ENCODE measurements at regions not wholly inside any gene's neighbourhood (a gene's known extent, or its start where the extent isn't known, plus 50 kb on each side); places are given as distances from the start of the nearest gene placed in this dataset.
A peak's percentile ranks its signal among the peaks of the same experiment; 100 is the strongest.
"Not testable (repeated sequence)": the region's sequence is repeated elsewhere in the genome, so short reads cannot be mapped to it uniquely, and the experiment has no call there.

DNA sequence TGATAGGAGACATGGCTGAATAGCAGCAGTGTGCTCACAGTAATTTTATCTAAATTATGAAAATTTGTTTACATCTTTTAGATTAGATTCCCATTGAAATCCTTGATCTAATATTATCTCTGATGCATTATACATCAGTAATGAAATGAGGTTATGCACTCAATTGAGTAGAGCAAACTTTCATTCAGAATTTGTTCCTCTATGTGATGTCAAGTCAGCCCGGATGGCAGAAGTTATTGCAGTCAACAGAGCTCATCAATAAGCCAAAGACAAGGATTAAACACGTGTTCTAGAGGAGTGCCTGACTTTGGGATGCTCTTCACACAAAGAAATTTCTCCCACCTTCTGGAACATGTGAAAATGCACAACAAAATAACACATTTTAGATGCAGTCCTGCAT lies 688.8 kb downstream of the TMEM121 start:
- no peak for DNase-seq (ENCODE audit: low read depth in 2 of 3, low spot score in 1 of 3)

DNA sequence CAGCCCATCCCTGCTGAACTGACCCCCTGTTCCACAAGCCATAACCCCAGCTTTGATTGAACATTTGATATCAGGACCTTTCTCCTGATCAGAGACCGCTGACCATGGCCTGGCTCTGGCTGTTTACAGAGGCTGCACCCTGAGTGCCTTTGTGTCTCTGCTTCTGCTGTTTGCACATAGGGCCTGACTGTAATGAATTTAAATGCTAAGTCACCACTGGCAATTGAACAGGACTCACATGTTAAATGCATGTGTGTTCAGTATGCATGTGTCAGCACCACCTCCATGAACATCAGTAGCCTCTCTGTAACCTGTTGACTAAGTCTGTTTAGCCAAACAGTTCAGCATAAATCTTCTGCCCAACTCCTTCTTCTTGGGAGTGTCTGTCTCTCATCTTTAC lies 690.3 kb downstream of the TMEM121 start:
- DNase-seq (ENCODE audit: low read depth in 2 of 3, low spot score in 1 of 3) = no peak

DNA sequence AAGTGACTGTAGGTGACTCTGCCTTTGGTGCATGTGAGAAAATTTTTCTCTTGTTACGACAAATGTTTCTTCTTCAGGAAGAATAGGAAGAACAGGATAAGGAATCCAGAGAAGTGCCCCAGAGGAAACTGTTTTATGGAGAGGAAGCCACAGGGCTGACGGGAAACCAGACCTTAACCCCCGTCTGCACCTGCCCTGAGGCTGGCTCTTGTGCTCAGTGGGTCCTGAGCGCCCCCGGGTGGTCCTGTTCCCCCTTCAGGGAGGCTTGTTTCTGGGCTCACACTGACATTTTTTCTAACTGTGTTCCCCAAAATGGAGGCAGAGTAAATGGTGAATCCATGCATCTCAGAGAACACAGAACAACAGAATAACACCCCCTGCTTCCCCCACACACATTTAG lies 691.8 kb downstream of the TMEM121 start:
- no peak for DNase-seq (ENCODE audit: low read depth in 2 of 3, low spot score in 1 of 3)

DNA sequence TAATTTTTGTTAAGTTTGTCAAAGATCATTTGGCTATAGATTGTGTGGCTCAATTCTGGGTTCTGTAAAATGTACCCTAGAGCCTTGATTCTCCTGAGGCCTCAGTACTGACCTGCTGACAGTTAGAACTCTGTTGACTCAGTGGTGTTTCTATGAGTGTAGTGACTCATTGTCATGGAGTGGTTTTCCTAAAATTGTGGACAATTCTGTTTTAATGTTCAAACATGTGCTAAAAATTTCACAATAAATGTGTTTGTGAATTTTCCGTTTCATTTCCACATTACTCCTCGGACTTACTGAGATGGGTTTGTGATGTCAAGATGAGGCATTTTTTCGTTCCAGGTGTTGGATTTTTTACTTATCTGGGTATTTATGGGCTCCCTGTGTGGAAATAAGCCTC lies 695.9 kb downstream of the TMEM121 start:
- DNase-seq (ENCODE audit: low read depth in 2 of 3, low spot score in 1 of 3) = no peak

DNA sequence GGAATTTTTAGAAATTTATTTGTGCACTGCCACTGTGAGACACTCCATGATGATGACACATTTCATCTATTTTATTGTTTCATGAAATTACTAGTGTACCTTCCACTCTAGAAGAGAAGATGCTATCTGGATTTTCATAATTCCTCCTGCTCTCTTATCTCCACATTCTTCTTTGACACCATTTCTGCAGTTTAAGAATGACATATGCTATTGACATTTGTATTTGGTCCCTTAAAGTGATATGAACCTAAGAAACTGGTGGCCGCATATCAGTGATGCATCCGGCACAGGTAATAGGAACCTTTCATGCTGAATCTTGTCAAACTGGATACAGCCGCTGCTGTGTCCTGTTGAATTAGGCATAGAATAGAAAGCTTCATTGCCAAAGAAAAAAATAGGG lies 696.3 kb downstream of the TMEM121 start:
- DNase-seq (ENCODE audit: low read depth in 2 of 3, low spot score in 1 of 3) = no peak

DNA sequence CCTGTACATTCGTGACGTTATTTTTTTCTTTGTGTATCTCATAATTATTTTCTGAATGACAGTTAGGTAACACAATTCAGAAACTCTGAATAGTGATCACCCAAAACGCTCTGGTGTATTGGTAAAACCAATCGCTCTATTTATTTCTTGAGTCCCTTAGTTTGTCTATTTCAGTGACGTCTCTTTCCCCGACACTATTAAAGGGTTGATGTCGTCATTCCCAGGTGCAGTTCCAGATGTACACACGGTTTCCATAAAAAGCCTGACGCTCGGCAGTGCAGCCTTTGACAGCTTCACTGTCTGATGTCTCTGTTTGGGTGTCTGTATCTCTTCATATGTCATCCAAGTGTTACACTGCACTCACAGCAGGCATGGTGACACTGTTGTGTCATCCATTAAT lies 701.4 kb downstream of the TMEM121 start:
- no peak for DNase-seq (ENCODE audit: low read depth in 2 of 3, low spot score in 1 of 3)

DNA sequence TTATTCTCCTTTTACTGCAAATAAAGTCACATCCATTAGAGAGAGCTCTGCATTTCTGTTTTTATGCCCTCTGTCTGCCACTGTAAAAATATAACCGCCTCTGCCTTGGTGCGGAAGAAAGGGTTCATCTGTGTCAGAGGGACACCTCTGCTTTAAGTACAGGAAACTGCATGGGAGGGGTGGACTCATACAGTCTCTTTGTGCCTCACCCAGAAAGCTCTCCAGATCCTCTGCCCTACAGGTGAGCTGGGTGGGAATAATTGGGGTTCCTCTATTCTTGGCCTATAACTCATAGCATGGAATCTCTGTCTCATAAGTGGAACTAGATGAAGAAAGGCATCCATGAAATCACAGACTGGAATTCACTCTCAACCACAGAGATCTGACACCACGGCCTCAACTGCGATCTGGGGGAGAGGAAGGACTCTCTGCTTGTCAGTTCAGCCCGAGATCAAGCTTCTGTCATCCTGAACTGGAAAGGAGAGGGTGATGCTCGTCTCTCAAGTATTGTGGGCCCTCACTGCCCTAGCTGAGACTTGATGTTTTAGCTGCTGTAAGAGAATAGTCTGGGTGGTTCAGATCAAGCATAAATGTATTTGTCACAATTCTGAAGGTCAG lies 702.3 kb downstream of the TMEM121 start:
- peak in 2 of 3 donors; percentile 14 to 28 for DNase-seq (ENCODE audit: low read depth in 2 of 3, low spot score in 1 of 3)

DNA sequence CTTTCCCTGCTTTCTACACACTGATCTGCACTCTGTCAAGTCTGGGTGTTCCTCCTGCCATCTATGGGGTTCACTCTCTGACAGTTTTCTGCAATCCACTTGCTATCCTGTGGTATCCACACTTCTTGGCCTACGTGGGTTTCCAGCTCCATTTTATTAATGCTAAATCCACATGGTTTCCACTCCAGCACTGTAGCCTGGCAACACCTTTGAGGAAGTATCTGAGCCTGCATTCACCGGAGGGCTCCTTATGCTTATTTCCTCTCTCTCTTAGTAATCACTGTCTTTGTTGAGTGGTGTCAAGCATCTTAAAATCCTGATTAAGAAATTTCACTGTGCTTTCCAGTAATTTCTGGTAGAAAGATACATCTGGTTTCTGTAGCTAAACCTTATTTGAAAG lies 703.7 kb downstream of the TMEM121 start:
- DNase-seq (ENCODE audit: low read depth in 2 of 3, low spot score in 1 of 3) = no peak

DNA sequence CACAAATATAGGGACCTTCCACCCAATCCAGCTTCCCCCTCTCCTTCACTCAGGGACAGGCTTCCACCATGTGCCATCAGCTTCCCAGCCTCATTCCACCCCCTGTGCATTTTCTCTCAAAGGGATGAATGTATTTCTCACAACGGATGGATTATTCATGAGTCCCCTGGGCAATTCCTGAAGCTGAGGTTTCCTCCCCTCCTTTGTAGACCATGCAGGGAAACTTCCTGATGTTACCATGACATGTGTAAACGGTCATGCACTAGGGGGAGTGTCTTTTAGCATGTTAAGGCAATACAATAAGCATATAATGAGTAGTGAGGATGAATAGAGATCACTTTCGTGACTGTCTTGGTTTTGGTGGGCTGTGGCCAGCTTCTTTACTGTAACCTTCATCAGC lies 706.8 kb downstream of the TMEM121 start:
- DNase-seq (ENCODE audit: low read depth in 2 of 3, low spot score in 1 of 3) = not testable (repeated sequence)

DNA sequence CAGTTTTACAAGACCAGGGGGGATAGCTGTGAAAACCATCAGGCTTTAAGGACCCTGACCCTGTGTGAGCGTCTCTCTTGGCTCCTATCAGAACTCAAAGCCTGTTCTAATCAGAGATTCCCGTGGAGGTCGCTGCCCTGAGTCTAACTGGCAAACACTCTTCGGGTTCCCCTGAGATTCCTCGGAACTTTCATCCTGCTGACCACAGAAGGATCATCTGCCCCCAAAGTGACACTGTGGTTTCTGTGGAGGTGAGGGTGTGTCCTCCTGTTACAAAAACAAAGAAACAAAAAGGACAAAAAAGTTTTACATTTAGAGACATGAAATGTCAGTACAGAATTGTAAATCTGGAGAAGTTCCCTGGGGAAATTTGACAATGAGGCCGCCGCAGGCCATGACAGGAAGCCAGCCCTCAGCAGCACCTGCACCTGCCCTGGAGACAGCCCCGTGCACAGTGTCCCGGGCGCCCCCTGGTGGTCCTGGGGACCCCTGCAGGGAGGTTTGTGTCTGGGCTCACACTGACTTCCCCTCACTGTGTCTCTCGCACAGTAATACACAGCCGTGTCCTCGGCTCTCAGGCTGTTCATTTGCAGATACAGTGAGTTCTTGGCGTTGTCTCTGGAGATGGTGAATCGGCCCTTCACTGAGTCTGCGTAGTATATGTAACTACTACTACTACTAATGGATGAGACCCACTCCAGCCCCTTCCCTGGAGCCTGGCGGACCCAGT lies 708.3 kb downstream of the TMEM121 start:
- not testable (repeated sequence) for DNase-seq (ENCODE audit: low read depth in 2 of 3, low spot score in 1 of 3)

DNA sequence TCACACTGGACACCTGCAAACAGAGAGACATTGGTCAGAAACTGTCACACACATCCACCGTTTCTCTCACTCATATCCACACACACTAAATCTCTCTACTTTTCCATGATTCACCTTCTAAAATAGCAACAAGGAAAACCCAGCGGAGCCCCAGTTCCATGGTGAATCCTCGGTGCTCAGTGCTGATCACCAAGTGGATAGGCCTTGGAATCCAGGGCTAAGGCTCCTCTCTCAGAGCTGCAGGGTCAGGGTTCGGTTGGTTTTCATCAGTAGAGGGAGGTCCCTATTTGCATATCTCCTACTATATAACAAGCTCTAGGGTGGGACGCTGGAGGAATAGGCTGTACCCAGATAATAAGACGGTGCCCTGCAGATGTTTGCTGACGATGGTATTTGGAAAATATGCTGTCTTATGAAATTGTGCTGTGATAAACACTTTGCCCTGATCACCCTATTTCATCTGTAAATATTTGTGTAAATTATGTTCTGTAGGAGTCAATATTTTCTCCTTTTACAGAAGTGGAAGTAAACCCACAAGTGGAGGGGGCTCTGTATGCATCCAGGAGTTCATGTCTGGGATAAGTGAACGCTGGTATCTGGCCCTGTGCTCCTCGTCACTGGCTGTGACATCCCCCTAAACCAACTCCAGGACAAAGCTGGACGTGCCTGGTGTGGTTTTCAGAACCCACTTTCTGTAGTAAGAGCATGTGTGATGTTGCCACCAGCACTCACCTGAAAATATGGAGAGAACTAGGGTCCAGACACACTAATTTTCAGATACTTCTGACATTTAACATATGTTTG lies 709.2 kb downstream of the TMEM121 start:
- DNase-seq (ENCODE audit: low read depth in 2 of 3, low spot score in 1 of 3) = no peak

DNA sequence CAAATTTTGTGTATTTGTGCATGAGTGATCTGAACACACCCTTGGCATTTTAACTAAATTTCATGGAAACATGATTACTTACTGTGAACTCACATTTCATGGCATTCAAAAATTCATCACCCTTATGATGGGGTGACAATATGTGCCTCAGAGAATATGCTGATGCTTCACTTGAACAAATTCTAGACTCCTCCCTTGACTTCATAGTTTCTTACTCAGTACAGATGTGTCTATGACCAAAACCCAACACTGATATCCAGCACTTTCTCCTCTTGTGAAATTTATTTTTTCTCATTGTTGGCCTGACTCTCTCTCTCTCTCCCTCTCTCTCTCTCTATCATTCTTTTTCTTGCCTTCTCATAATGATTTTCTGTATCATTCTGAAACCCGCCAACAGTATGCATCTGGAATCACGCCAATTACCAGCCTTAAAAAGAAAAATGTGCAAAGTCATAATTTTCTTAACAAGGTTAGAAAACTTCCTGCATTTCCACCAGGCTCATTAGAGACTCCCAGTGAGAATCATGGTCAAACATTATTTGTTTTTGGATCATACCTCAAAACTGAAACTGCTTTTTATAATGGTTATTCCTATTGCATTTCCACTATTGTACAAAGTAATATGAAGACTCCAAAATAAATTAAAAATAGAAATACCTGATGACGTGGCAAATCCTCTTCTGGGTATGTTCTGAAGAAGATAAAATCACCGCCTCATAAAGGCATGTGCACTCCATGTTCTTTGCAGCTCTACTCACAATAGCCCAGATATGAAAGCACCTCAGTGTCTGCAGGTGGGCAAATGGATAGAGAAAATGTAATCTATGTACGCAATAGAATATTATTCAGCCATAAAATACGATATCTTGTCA lies 722.2 kb downstream of the TMEM121 start:
- no peak for DNase-seq (ENCODE audit: low read depth in 2 of 3, low spot score in 1 of 3)

DNA sequence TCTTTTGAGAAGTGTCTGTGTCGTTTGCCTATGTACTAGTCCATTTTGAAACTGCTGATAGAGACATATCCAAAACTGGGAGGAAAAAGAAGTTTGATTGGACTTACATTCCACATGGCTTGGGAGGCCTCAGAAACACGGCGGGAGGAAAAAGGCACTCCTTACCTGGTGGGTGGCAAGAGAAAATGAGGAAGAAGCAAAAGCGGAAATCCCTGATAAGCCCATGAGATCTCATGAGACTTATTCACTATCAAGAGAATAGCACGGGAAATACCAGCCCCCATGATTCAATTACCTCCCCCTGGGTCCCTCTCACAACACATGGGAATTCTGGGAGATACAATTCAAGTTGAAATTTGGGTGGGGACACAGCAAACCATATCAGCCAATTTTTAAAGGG lies 727.6 kb downstream of the TMEM121 start:
- not testable (repeated sequence) for DNase-seq (ENCODE audit: low read depth in 2 of 3, low spot score in 1 of 3)

DNA sequence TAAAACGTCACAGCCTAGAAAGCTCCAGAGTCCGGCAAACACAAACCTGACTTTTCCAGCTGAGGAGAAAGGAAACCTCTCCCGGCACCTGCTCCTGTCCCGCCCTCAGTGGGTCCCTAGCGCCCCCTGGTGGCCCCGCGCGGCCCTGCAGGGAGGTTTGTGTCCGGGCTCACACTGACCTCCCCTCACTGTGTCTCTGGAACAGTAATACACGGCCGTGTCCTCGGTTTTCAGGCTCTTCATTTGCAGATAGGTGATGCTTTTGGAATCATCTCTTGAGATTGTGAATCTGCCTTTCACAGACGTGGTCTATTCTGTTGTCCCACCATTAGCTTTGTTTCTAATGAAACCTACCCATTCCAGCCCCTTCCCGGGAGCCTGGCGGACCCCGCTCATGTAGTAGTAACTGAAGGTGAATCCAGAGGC lies 731.2 kb downstream of the TMEM121 start:
- peak; percentile 62 to 85 (median 74) for DNase-seq (ENCODE audit: low read depth in 2 of 3, low spot score in 1 of 3)

DNA sequence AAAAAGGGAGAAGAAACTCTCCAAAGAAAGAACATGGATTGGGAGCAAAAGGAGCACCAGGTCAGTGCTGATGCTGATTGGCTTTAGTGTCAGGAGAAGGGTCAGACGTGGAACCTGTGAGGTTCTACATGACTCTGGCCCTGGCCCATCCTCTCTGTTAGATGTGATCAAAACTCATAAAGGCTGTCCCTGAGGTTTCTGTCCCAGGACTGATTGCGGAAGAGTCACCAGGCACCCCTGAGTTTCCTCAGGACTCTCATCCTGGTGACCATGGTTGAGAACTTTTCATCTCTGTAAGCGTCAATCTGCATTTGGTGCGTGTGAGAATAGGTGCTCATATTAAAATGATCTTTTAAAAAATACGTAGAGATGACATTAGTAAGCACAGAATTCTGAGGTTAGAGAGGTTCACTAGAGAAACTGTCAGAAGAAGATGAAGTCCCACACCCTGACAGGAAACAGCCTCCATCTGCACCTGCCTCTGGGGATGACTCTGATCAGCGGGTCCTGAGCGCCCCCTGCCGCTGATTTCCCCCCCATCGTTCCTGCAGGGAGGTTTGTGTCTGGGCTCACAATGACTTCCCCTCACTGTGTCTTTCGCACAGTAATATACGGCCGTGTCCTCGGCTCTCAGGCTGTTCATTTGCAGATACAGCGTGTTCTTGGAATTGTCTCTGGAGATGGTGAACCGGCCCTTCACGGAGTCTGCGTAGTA lies 741.8 kb downstream of the TMEM121 start:
- DNase-seq (ENCODE audit: low read depth in 2 of 3, low spot score in 1 of 3) = peak; percentile 69 to 81 (median 79)

DNA sequence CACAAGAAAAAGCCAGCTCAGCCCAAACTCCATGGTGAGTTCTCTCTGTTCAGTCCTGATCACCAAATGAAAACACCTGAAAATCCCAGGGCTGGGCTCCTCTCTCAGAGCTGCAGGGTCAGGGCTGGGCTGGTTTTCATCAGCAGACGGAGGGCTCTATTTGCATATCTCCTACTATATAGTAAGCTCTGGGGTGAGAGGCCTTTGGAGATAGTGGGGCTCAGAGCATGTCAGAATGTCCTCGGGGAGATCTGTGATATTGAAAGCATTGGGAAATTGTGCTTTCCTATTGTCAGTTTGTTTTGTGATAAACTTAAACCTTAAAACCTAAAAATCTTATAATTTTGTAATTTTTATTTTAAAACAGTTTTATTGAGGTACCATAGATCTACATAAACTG lies 742.6 kb downstream of the TMEM121 start:
- DNase-seq (ENCODE audit: low read depth in 2 of 3, low spot score in 1 of 3) = no peak

DNA sequence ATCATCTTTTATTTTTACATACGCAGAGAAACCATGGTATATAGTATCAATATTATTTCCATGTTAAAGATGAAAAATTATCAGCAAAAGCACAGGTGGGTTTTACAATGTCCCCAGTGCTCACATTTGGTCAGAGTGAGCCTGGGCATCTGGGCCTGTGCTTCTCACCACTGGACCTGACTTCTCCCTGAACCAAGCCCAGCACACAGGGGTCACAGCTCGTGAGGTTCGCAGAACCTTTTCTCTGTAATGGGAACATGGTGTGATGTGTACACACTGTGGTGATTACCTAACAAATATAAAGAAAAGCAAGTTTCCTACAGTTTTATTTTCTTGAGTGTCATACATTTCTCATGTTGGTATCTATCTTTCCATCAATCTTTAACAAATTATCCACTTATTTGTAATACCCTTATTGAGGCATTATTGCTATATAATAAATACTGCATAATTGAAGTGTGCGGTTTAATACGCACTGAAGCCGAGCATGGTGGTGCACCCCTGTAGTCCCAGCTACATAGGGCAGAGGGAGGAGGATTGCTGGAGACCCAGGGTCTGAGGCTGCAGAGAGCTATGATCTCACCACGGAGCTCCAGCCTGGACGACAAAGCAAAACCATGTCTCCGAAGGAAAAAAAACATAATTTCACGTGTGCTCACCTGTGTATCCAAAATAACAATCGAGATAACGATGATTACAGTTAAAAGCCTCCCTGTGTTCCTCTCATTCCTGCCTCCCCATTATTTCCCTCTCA lies 743.2 kb downstream of the TMEM121 start:
- DNase-seq (ENCODE audit: low read depth in 2 of 3, low spot score in 1 of 3) = no peak

DNA sequence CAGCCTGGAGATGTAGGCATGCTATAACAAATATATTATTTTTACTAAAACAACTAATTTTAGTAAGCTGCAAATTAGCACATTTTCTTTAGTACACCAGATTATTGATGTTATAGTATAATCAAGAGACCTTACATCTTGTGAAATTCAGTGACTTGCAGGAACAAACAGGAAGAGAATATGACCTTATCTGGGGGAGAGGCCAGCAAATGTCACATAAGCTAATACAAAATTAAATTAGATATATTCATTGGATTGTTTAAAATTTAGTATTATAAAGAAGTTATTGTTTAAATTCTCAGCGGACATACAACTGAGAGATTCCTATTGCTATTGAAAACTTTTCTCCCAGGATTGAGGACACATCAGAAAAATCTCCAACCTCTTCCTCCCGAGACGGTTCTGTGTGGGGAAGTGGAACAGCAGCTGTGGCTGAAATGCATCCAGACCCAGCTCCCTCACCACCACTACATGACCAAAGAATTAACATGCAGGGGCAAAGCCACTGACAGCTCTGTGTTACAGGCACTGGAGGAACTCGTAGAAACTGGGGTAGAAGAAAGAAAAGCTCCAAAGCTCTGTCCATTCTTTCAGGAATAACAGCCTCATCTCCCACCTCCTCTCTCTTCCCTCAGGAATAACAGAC lies 744.2 kb downstream of the TMEM121 start:
- not testable (repeated sequence) for DNase-seq (ENCODE audit: low read depth in 2 of 3, low spot score in 1 of 3)

Data from stimulated activated CD4-positive, alpha-beta T cell treated with anti-CD3 and anti-CD28 coated beads, Interleukin-12 subunit alpha, Interleukin-12 subunit beta, amount 100 ng/mL, for 48 hours (primary cell).